ENCODE measurements at regions not wholly inside any gene's neighbourhood (a gene's known extent, or its start where the extent isn't known, plus 50 kb on each side); places are given as distances from the start of the nearest gene placed in this dataset.

GRCh38 chr3:168645180-168645579 lies 549.5 kb upstream of the GOLIM4 start:
- Histone ChIP-seq H3K9me3 (no peaks in the 10 kb centered on the region), H3F3A (replicated peaks; ENCODE audit: insufficient read depth) (no peaks in the 10 kb centered on the region), H3K4me1 (ENCODE audit: control insufficient read depth in 1 of 2, insufficient read depth in 2 of 2, low read depth in 1 of 2, low read length in 1 of 2) (no peaks in the 10 kb centered on the region; a peak in 1 of 4 replicates), H3K27ac (ENCODE audit: low read depth in 2 of 2, low read length in 1 of 2) (no peak overlapping the region), H3K79me2 (ENCODE audit: insufficient read depth) (no peaks in the 10 kb centered on the region), H3K4me2 (no peak overlapping the region), H3K9ac (no peak overlapping the region), H4K20me1 (ENCODE audit: insufficient read depth) (no peaks in the 10 kb centered on the region), H3K9me2 (no peaks in the 10 kb centered on the region), H3K4me3 (ENCODE audit: low read depth in 2 of 2, low read length in 1 of 2) (no peak overlapping the region), H3K36me3 (replicated peaks in 1 of 2; ENCODE audit: control insufficient read depth in 1 of 2, insufficient read depth in 2 of 2, low read length in 1 of 2) (no peaks in the 10 kb centered on the region), H2AFZ (ENCODE audit: low read depth) (no peak overlapping the region), H3K27me3 (ENCODE audit: insufficient read depth) (no peaks in the 10 kb centered on the region)
- CTCF ChIA-PET = interaction anchor here (1.5 to 2.0 kb wide), 2 partner anchors 14 to 25 kb away, joined by 3 to 5 read pairs; no protein-coding TSS in a partner anchor
- DNase-seq = no peak
- POLR2A ChIA-PET = no interaction called here
- no peak for TF ChIP-seq REST (IDR thresholded peaks at IDR 0.05; ENCODE audit: low read depth, low read length)
- no peak for TF ChIP-seq FOXJ3 (CRISPR knock-in tag; IDR thresholded peaks at IDR 0.05)
- no peak for TF ChIP-seq TEAD4 (IDR thresholded peaks at IDR 0.05; ENCODE audit: borderline replicate concordance, insufficient read depth)
- TF ChIP-seq POLR2AphosphoS5 (IDR thresholded peaks at IDR 0.05; ENCODE audit: low read depth, low read length) = no peak
- no peak for TF ChIP-seq IRF3 (IDR thresholded peaks at IDR 0.05; ENCODE audit: low read depth, low read length)
- no peak for TF ChIP-seq MXI1 (IDR thresholded peaks at IDR 0.05; ENCODE audit: low read depth, low read length)
- TF ChIP-seq EZH2phosphoT487 (IDR thresholded peaks at IDR 0.05; ENCODE audit: borderline replicate concordance, low read depth) = no peak
- 1% methylated on average over 2 of the region's 2 CpGs for WGBS (ENCODE audit: low lambda C conversion rate)

- Histone ChIP-seq H3K27me3 (ENCODE audit: insufficient read depth) (no peaks in the 10 kb centered on the region), H3F3A (replicated peaks; ENCODE audit: insufficient read depth) (no peaks in the 10 kb centered on the region), H3K36me3 (replicated peaks in 1 of 2; ENCODE audit: control insufficient read depth in 1 of 2, insufficient read depth in 2 of 2, low read length in 1 of 2) (no peaks in the 10 kb centered on the region), H3K4me1 (ENCODE audit: control insufficient read depth in 1 of 2, insufficient read depth in 2 of 2, low read depth in 1 of 2, low read length in 1 of 2) (no peaks in the 10 kb centered on the region; a peak in 1 of 4 replicates), H3K4me2 (no peak overlapping the region), H3K9ac (no peak overlapping the region), H3K9me2 (no peaks in the 10 kb centered on the region), H3K79me2 (ENCODE audit: insufficient read depth) (no peaks in the 10 kb centered on the region), H4K20me1 (ENCODE audit: insufficient read depth) (no peaks in the 10 kb centered on the region), H3K4me3 (ENCODE audit: low read depth in 2 of 2, low read length in 1 of 2) (no peak overlapping the region), H2AFZ (ENCODE audit: low read depth) (no peak overlapping the region), H3K27ac (ENCODE audit: low read depth in 2 of 2, low read length in 1 of 2) (no peak overlapping the region), H3K9me3 (no peaks in the 10 kb centered on the region)
- no peak for DNase-seq
- CTCF ChIA-PET = interaction anchor here (2.2 to 2.3 kb wide), 2 partner anchors 8 to 219 kb away, joined by 7 to 16 read pairs; no protein-coding TSS in a partner anchor
- POLR2A ChIA-PET = no interaction called here
- TF ChIP-seq JUND (IDR thresholded peaks at IDR 0.05) = no peak
- TF ChIP-seq TAF1 (IDR thresholded peaks at IDR 0.05; ENCODE audit: borderline replicate concordance, low read depth, low read length) = no peak
- TF ChIP-seq PBX3 (IDR thresholded peaks at IDR 0.05) = no peak
- no peak for TF ChIP-seq MEF2A (IDR thresholded peaks at IDR 0.05; ENCODE audit: borderline replicate concordance, low read depth)
- TF ChIP-seq REST (IDR thresholded peaks at IDR 0.05; ENCODE audit: low read depth, low read length) = no peak
- TF ChIP-seq FOXM1 (IDR thresholded peaks at IDR 0.05; ENCODE audit: low read depth) = no peak
- TF ChIP-seq YY1 (IDR thresholded peaks at IDR 0.05; ENCODE audit: low read depth) = no peak
Observed at GRCh38 chr3:168628549-168628948, 532.8 kb upstream of the GOLIM4 start.

Data from SK-N-SH (cell line).